Suprapubic skin (tissue), 4 donors: ENCODE measurements at regions not wholly inside any gene's neighbourhood (a gene's known extent, or its start where the extent isn't known, plus 50 kb on each side); places are given as distances from the start of the nearest gene placed in this dataset.

ENCODE experiments used
- DNase-seq, 2 donors: peaks; one replicate each; pipeline ENCODE4 v3.0.0-alpha.2; 2019; ENCODE audit warnings: low spot score in 2 of 2
- H3K27ac ChIP-seq: fragments of 200-600 bp; sonication (generic); one replicate; pipeline ENCODE4 v1.5.1; 2019
- H3K27me3 ChIP-seq: fragments of 200-600 bp; sonication (generic); one replicate; pipeline ENCODE4 v1.5.1; 2019
- H3K36me3 ChIP-seq: fragments of 200-600 bp; sonication (generic); one replicate; pipeline ENCODE4 v1.5.1; 2019
- H3K4me1 ChIP-seq: fragments of 200-600 bp; sonication (generic); one replicate; pipeline ENCODE4 v1.5.1; 2019
- H3K4me3 ChIP-seq: fragments of 200-600 bp; sonication (generic); one replicate; pipeline ENCODE4 v1.5.1; 2019; ENCODE audit warnings: mild to moderate bottlenecking
- H3K9me3 ChIP-seq: fragments of 200-600 bp; sonication (generic); one replicate; pipeline ENCODE4 v1.5.1; 2019
- CTCF ChIP-seq, 2 donors: fragments of 200-600 bp in 1 of 2; fragments of 450-650 bp in 1 of 2; sonication (generic) in 1 of 2; IDR thresholded peaks; one replicate each; pipeline ENCODE4 v1.5.1; 2016 to 2019; ENCODE audit warnings: antibody characterized with exemption in 2 of 2, mild to moderate bottlenecking in 1 of 2, moderate library complexity in 1 of 2
- EP300 ChIP-seq: sonication (generic); formaldehyde crosslinking; IDR thresholded peaks from one replicate; pipeline ENCODE4 v1.6.1; 2017; ENCODE audit warnings: antibody characterized with exemption
- POLR2A ChIP-seq, 2 donors: fragments of 450-650 bp; IDR thresholded peaks; one replicate each; pipeline ENCODE4 v1.6.1; 2017; ENCODE audit warnings: antibody characterized with exemption in 2 of 2, mild to moderate bottlenecking in 2 of 2, moderate library complexity in 2 of 2
- POLR2AphosphoS5 ChIP-seq, 3 donors: sonication (generic); formaldehyde crosslinking; IDR thresholded peaks; one replicate each; pipeline ENCODE4 v1.6.1; 2017; ENCODE audit warnings: antibody characterized with exemption in 3 of 3
- WGBS: methylation state at CpG from one replicate; pipeline ENCODE4 v1.1.5; 2018; 5-methylcytosine and 5-hydroxymethylcytosine counted together

GRCh38 chr18:60623331-60623730 is 250.8 kb upstream of the MC4R start:
- H3K9me3 ChIP-seq = no peaks in the 10 kb centered on the region
- no peak for DNase-seq
- no peaks in the 10 kb centered on the region for H3K4me1 ChIP-seq
- no peak overlapping the region for H3K4me3 ChIP-seq
- TF ChIP-seq POLR2AphosphoS5 (IDR thresholded peaks at IDR 0.05) (no peak), CTCF (IDR thresholded peaks at IDR 0.05) (no peak), EP300 (no peak), POLR2A (IDR thresholded peaks at IDR 0.05) (no peak)
- WGBS = 91% methylated on average over 5 of the region's 5 CpGs
- no peaks in the 10 kb centered on the region for H3K27me3 ChIP-seq
- H3K27ac ChIP-seq = no peak overlapping the region
- no peaks in the 10 kb centered on the region for H3K36me3 ChIP-seq

GRCh38 chr18:60624207-60624606 is 251.6 kb upstream of the MC4R start:
- WGBS = 66% methylated on average over 1 of the region's 1 CpG
- no peaks in the 10 kb centered on the region for H3K36me3 ChIP-seq
- no peaks in the 10 kb centered on the region for H3K27me3 ChIP-seq
- H3K4me3 ChIP-seq = no peak overlapping the region
- H3K27ac ChIP-seq = no peak overlapping the region
- DNase-seq = no peak
- TF ChIP-seq POLR2A (IDR thresholded peaks at IDR 0.05) = no peak
- no peak for TF ChIP-seq CTCF (IDR thresholded peaks at IDR 0.05)
- no peak for TF ChIP-seq POLR2AphosphoS5 (IDR thresholded peaks at IDR 0.05)
- H3K4me1 ChIP-seq = no peaks in the 10 kb centered on the region
- no peaks in the 10 kb centered on the region for H3K9me3 ChIP-seq

- H3K36me3 ChIP-seq = no peaks in the 10 kb centered on the region
- H3K27ac ChIP-seq = no peak overlapping the region
- 57% methylated on average over 1 of the region's 1 CpG for WGBS
- H3K4me1 ChIP-seq = no peaks in the 10 kb centered on the region
- H3K9me3 ChIP-seq = no peaks in the 10 kb centered on the region
- DNase-seq = no peak
- H3K27me3 ChIP-seq = no peaks in the 10 kb centered on the region
- no peak overlapping the region for H3K4me3 ChIP-seq
- TF ChIP-seq POLR2AphosphoS5 (IDR thresholded peaks at IDR 0.05) (no peak), CTCF (IDR thresholded peaks at IDR 0.05) (no peak)
Observed at GRCh38 chr18:60639836-60640235, 267.3 kb upstream of the MC4R start.

DNA sequence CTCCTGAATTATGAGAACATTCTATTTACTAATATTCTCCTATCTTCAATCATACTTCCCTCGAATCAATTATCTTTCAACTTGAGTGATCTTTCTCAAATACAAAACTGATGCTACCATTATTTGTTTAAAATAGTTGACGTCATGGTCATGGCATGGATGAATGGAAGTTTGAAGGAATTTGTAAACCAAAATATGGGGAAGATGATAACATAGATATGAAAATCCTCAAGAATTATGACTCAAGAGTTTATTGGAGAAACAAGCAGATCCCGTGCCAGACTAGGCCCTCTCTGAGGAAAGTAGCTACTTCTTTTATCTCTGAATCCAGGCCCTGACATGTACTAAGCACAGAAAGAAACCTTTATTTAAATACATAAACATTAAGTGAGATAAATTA is 270.4 kb upstream of the MC4R start:
- TF ChIP-seq EP300 (no peak), POLR2AphosphoS5 (IDR thresholded peaks at IDR 0.05) (no peak), CTCF (IDR thresholded peaks at IDR 0.05) (no peak), POLR2A (IDR thresholded peaks at IDR 0.05) (no peak)
- no peak for DNase-seq
- Histone ChIP-seq H3K27me3 (no peaks in the 10 kb centered on the region), H3K4me1 (no peaks in the 10 kb centered on the region), H3K27ac (no peak overlapping the region), H3K36me3 (no peaks in the 10 kb centered on the region), H3K4me3 (no peak overlapping the region), H3K9me3 (no peaks in the 10 kb centered on the region)
- 56% methylated on average over 3 of the region's 3 CpGs for WGBS

DNA sequence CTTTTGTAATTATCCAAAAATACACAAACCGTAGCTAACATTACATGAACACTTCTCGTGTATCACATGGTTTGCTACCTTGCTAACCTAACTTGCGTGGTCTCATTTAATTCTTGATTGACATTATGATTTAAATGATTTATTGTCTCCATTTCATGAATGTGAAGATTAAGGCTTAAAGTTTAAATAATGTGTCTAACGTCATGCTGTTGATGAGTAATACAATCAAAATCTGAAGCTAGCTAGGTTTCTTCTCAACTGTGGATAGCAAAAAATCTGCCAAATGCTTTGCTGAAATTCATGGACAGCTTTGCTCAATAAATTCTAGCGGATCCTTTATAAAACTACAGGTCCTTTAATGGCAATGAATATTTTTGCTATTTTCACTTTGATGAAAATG is 274.1 kb upstream of the MC4R start:
- DNase-seq = no peak
- no peaks in the 10 kb centered on the region for H3K9me3 ChIP-seq
- WGBS = 72% methylated on average over 5 of the region's 5 CpGs
- no peaks in the 10 kb centered on the region for H3K27me3 ChIP-seq
- no peaks in the 10 kb centered on the region for H3K4me1 ChIP-seq
- H3K4me3 ChIP-seq = no peak overlapping the region
- no peaks in the 10 kb centered on the region for H3K36me3 ChIP-seq
- no peak overlapping the region for H3K27ac ChIP-seq
- TF ChIP-seq EP300 = no peak
- TF ChIP-seq CTCF (IDR thresholded peaks at IDR 0.05) = no peak
- no peak for TF ChIP-seq POLR2A (IDR thresholded peaks at IDR 0.05)
- no peak for TF ChIP-seq POLR2AphosphoS5 (IDR thresholded peaks at IDR 0.05)
